GM12872 (cell line): ENCODE measurements at regions not wholly inside any gene's neighbourhood (a gene's known extent, or its start where the extent isn't known, plus 50 kb on each side); places are given as distances from the start of the nearest gene placed in this dataset.

Experiments used
- CTCF ChIP-seq: IDR thresholded peaks from 3 replicates; pipeline ENCODE4 v1.5.1; 2011; ENCODE audit warnings: low read depth, mild to moderate bottlenecking, low read length, moderate library complexity; ENCODE audit not compliant: insufficient read depth

GRCh38 chr18:34600158-34600557 is 109.9 kb upstream of the DTNA start:
- no peak for TF ChIP-seq CTCF

GRCh38 chr18:34600874-34601656 is 109.0 kb upstream of the DTNA start:
- TF ChIP-seq CTCF = no peak

- no peak for TF ChIP-seq CTCF
Measured at GRCh38 chr18:34604591-34604990, 105.5 kb upstream of the DTNA start.

GRCh38 chr18:34606851-34607250 is 103.2 kb upstream of the DTNA start:
- TF ChIP-seq CTCF = no peak

- TF ChIP-seq CTCF = no peak
Measured at GRCh38 chr18:34608064-34608463, 102.0 kb upstream of the DTNA start.

GRCh38 chr18:34609986-34610648 is 100.0 kb upstream of the DTNA start:
- no peak for TF ChIP-seq CTCF

- TF ChIP-seq CTCF = no peak
Measured at GRCh38 chr18:34611904-34612303, 98.2 kb upstream of the DTNA start.
